ENCODE measurements at regions not wholly inside any gene's neighbourhood (a gene's known extent, or its start where the extent isn't known, plus 50 kb on each side); places are given as distances from the start of the nearest gene placed in this dataset.

DNA sequence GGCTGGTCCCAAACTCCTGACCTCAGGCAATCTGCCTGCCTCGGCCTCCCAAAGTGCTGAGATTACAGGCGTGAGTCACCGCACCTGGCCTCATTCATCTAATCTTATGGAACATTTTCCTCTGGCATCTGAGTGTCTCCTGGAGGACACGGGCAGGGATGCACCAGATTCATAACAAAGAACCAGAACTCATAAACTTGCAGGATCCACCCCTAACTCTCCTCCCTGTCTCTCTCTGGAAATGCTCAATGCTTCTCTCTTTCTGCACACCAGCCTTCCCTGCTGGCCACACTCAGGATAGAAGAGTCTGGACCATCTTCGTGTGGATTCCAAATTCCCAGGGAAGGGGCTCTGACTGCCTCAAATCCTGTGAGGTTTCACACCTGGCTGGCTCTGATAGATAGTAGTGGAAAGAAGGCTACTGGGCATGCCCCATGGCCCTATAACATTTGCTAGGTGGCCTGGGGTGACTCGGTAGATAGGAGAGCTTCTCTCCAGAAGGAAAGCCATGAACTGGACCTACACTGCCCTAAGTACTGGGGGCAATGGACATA lies 483.2 kb upstream of the GYPC start:
- intact Hi-C loops (cut with micrococcal nuclease): no loop called here
- Mint-ChIP-seq H3K4me3 (ENCODE audit: unreplicated experiment) (no peak overlapping the region), H3K9me3 (ENCODE audit: unreplicated experiment) (no peaks in the 10 kb centered on the region), H3K27ac (ENCODE audit: low read depth, unreplicated experiment) (no peak overlapping the region), H3K27me3 (ENCODE audit: insufficient read depth, unreplicated experiment) (no peaks in the 10 kb centered on the region), H3K4me1 (ENCODE audit: insufficient read depth, unreplicated experiment) (no peaks in the 10 kb centered on the region), H3K36me3 (ENCODE audit: insufficient read depth, unreplicated experiment) (no peaks in the 10 kb centered on the region)
- BruUV-seq (replicated peaks): no TSS peak
- POLR2A ChIA-PET: interaction anchor here (0.7 kb wide), 1 partner anchor 124 kb away, joined by 4 read pairs; no protein-coding TSS in a partner anchor
- no peak for TF ChIP-seq CTCF (IDR thresholded peaks at IDR 0.05; ENCODE audit: unreplicated experiment)
- CTCF ChIA-PET: no interaction called here
- DNase-seq (ENCODE audit: unreplicated experiment): no peak

GRCh38 chr2:126175222-126175621 lies 480.7 kb upstream of the GYPC start:
- Mint-ChIP-seq H3K4me1 (ENCODE audit: insufficient read depth, unreplicated experiment) (no peaks in the 10 kb centered on the region), H3K9me3 (ENCODE audit: unreplicated experiment) (no peaks in the 10 kb centered on the region), H3K4me3 (ENCODE audit: unreplicated experiment) (no peak overlapping the region), H3K36me3 (ENCODE audit: insufficient read depth, unreplicated experiment) (no peaks in the 10 kb centered on the region), H3K27me3 (ENCODE audit: insufficient read depth, unreplicated experiment) (no peaks in the 10 kb centered on the region), H3K27ac (ENCODE audit: low read depth, unreplicated experiment) (no peak overlapping the region)
- intact Hi-C loops (cut with micrococcal nuclease): no loop called here
- no TSS peak for BruUV-seq (replicated peaks)
- ChIA-PET CTCF (no interaction called here), POLR2A (interaction anchor here (0.6 kb wide), 1 partner anchor 569 kb away, joined by 3 read pairs; no protein-coding TSS in a partner anchor)
- TF ChIP-seq CTCF (IDR thresholded peaks at IDR 0.05; ENCODE audit: unreplicated experiment): no peak
- DNase-seq (ENCODE audit: unreplicated experiment): no peak

DNA sequence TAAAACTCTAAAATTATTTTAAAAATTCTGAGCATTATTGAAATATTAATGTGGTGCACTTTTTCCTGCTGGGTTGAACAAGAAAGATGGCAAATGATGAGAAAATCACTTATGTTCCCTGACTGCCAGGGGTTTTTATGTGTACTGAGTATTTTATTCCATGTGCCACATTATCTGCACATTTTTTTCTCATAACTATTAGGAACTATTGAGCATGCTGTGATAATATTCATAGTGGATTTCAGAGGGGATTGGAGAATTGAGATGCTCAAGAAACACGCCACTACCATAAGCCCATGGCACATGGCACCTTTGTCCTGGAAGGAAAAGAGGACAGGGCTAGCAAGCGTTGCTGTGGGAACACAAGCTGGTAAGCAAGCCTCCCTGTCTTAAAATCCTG lies 478.5 kb upstream of the GYPC start:
- ChIA-PET CTCF (no interaction called here), POLR2A (no interaction called here)
- Mint-ChIP-seq H3K9me3 (ENCODE audit: unreplicated experiment) (no peaks in the 10 kb centered on the region), H3K4me1 (ENCODE audit: insufficient read depth, unreplicated experiment) (no peaks in the 10 kb centered on the region), H3K27me3 (ENCODE audit: insufficient read depth, unreplicated experiment) (no peaks in the 10 kb centered on the region), H3K36me3 (ENCODE audit: insufficient read depth, unreplicated experiment) (no peaks in the 10 kb centered on the region), H3K4me3 (ENCODE audit: unreplicated experiment) (no peak overlapping the region), H3K27ac (ENCODE audit: low read depth, unreplicated experiment) (no peak overlapping the region)
- intact Hi-C loops (cut with micrococcal nuclease): no loop called here
- no peak for TF ChIP-seq CTCF (IDR thresholded peaks at IDR 0.05; ENCODE audit: unreplicated experiment)
- DNase-seq (ENCODE audit: unreplicated experiment): no peak
- BruUV-seq (replicated peaks): no TSS peak

- H3K27ac Mint-ChIP-seq (ENCODE audit: low read depth, unreplicated experiment): no peak overlapping the region
- CTCF ChIA-PET: interaction anchor here (0.6 kb wide), 1 partner anchor 11 kb away, joined by 3 read pairs; no protein-coding TSS in a partner anchor
- no peaks in the 10 kb centered on the region for H3K36me3 Mint-ChIP-seq (ENCODE audit: insufficient read depth, unreplicated experiment)
- DNase-seq (ENCODE audit: unreplicated experiment): no peak
- no peak for TF ChIP-seq CTCF (IDR thresholded peaks at IDR 0.05; ENCODE audit: unreplicated experiment)
- H3K9me3 Mint-ChIP-seq (ENCODE audit: unreplicated experiment): no peaks in the 10 kb centered on the region
- H3K4me3 Mint-ChIP-seq (ENCODE audit: unreplicated experiment): no peak overlapping the region
- BruUV-seq (replicated peaks): no TSS peak
- no peaks in the 10 kb centered on the region for H3K27me3 Mint-ChIP-seq (ENCODE audit: insufficient read depth, unreplicated experiment)
- H3K4me1 Mint-ChIP-seq (ENCODE audit: insufficient read depth, unreplicated experiment): no peaks in the 10 kb centered on the region
- intact Hi-C loops (cut with micrococcal nuclease): no loop called here
- POLR2A ChIA-PET: no interaction called here
Observed at GRCh38 chr2:126187668-126188067, 468.3 kb upstream of the GYPC start.

Measured in MCF 10A (cell line).